Transverse colon (tissue), 4 donors: ENCODE measurements at regions not wholly inside any gene's neighbourhood (a gene's known extent, or its start where the extent isn't known, plus 50 kb on each side); places are given as distances from the start of the nearest gene placed in this dataset.

Source experiments
- DNase-seq: peaks from one replicate; pipeline ENCODE4 v3.0.0-alpha.2; 2019
- H3K27ac ChIP-seq, 4 donors: fragments of 200-600 bp; sonication (generic); 2 replicates each; pipeline ENCODE4 v1.5.1; 2016 to 2018; ENCODE audit warnings: inconsistent platforms in 4 of 4
- H3K27me3 ChIP-seq: fragments of 200-600 bp; sonication (generic); 2 replicates; pipeline ENCODE4 v1.5.1; 2017; ENCODE audit warnings: inconsistent platforms
- H3K36me3 ChIP-seq, 4 donors: fragments of 200-600 bp; sonication (generic); 2 replicates each; pipeline ENCODE4 v1.5.1; 2017 to 2019; ENCODE audit warnings: inconsistent platforms in 4 of 4
- H3K4me1 ChIP-seq, 4 donors: fragments of 200-600 bp; sonication (generic); 2 replicates each; pipeline ENCODE4 v1.5.1; 2017 to 2020; ENCODE audit warnings: inconsistent platforms in 4 of 4
- H3K4me3 ChIP-seq, 4 donors: fragments of 200-600 bp; sonication (generic); 1 replicate in 1 of 4; 2 replicates in 3 of 4; pipeline versions ENCODE4 v1.5.1 to v1.6.1; 2017 to 2019; ENCODE audit warnings: inconsistent platforms in 4 of 4
- H3K9me3 ChIP-seq, 2 donors: fragments of 200-600 bp; sonication (generic); 2 replicates each; pipeline ENCODE4 v1.5.1; 2017 to 2019; ENCODE audit warnings: inconsistent platforms in 2 of 2
- EP300 ChIP-seq: sonication (generic); formaldehyde crosslinking; IDR thresholded peaks from one replicate; pipeline ENCODE4 v1.6.1; 2017; ENCODE audit warnings: antibody characterized with exemption, low read depth
- POLR2A ChIP-seq: fragments of 450-650 bp; IDR thresholded peaks from one replicate; pipeline ENCODE4 v1.6.1; 2016; ENCODE audit warnings: antibody characterized with exemption, mild to moderate bottlenecking, moderate library complexity
- POLR2AphosphoS5 ChIP-seq, 3 donors: sonication (generic); formaldehyde crosslinking; IDR thresholded peaks; one replicate each; pipeline ENCODE4 v1.6.1; 2016; ENCODE audit warnings: antibody characterized with exemption in 3 of 3
- WGBS, 2 donors: methylation state at CpG; one replicate each; pipeline ENCODE4 v1.1.5; 2018; ENCODE audit warnings: low coverage in 1 of 2; 5-methylcytosine and 5-hydroxymethylcytosine counted together
- in situ Hi-C, 4 donors: fragments of 200-750 bp; cut with MboI; loops; one replicate each; pipeline versions ENCODE4 v1.15.0 to v1.15.1; 2017; ENCODE audit warnings: low sequenced_read_pairs in 3 of 4, low pct_ligation_motif_present in 1 of 4, low pct_unique_long_range_greater_than_20kb in 1 of 4
- intact Hi-C: fragments of 100-400 bp; cut with DNase I; formaldehyde crosslinking; loops from one replicate; pipeline ENCODE4 v1.15.1; 2023; ENCODE audit warnings: low total_unique reads
- TF ChIP-seq, protein P1 (sequence below), 5 experiments: fragments of 200-600 bp in 3 of 5; fragments of 450-650 bp in 2 of 5; sonication (generic) in 3 of 5; IDR thresholded peaks; 1 replicate in 2 of 5; 2 replicates in 3 of 5; pipeline ENCODE4 v1.5.1; 2016 to 2017; ENCODE audit warnings: antibody characterized with exemption in 5 of 5, inconsistent platforms in 3 of 5, mild to moderate bottlenecking in 2 of 5, moderate library complexity in 1 of 5

DNA sequence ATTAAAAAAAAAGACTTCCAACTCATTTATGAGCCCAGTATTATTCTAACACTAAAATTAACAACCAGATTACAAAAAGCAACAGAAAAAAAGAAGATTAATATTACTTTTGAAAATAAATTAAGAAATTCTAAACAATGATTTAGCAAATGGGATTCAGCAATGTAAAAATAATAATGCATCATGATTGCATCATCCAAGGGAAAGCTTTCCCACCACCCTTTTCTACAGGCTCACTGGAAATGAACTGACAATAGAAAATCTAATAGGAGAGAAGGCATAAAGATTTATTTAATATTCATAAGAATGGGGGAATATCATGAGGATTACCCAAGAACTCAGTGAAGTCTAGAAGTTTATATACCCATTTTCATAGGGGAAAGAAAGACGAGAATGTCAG, 1671.9 kb downstream of the NCAM2 start:
- in situ Hi-C loops (no loop called here), intact Hi-C loops (no loop called here)
- Histone ChIP-seq H3K27ac (no peak overlapping the region), H3K9me3 (no peaks in the 10 kb centered on the region), H3K36me3 (no peaks in the 10 kb centered on the region), H3K4me3 (no peak overlapping the region), H3K4me1 (no peaks in the 10 kb centered on the region), H3K27me3 (no peaks in the 10 kb centered on the region)
- DNase-seq = no peak
- WGBS, 2 donors = 76 to 83% methylated on average over 1 of the region's 1 CpG
- TF ChIP-seq POLR2AphosphoS5 (IDR thresholded peaks at IDR 0.05) (no peak), POLR2A (no peak), EP300 (no peak)
- TF ChIP-seq, protein P1, sequence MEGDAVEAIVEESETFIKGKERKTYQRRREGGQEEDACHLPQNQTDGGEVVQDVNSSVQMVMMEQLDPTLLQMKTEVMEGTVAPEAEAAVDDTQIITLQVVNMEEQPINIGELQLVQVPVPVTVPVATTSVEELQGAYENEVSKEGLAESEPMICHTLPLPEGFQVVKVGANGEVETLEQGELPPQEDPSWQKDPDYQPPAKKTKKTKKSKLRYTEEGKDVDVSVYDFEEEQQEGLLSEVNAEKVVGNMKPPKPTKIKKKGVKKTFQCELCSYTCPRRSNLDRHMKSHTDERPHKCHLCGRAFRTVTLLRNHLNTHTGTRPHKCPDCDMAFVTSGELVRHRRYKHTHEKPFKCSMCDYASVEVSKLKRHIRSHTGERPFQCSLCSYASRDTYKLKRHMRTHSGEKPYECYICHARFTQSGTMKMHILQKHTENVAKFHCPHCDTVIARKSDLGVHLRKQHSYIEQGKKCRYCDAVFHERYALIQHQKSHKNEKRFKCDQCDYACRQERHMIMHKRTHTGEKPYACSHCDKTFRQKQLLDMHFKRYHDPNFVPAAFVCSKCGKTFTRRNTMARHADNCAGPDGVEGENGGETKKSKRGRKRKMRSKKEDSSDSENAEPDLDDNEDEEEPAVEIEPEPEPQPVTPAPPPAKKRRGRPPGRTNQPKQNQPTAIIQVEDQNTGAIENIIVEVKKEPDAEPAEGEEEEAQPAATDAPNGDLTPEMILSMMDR (IDR thresholded peaks at IDR 0.05) = no peak

DNA sequence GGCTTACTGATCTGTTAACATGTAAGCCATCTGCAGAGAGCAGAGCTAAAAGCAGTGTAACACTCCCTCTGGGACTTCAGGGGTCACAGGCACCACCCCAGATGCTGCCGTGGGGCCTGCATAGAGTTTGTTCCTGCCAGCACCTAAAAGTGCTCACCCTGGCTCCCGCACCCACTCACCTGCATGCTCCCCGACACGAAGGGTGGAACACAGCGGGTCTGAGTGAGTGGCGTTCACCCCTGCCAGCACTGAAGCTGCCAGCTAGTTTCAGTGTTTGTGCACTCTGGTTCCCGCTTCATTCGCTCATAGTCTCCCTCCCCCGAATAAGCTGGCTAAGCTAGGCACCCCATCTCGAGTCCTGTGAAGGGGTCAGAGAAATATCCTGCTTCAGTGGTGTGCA, 1681.0 kb downstream of the NCAM2 start:
- no peaks in the 10 kb centered on the region for H3K36me3 ChIP-seq
- DNase-seq = no peak
- TF ChIP-seq POLR2A (no peak), POLR2AphosphoS5 (IDR thresholded peaks at IDR 0.05) (no peak), EP300 (no peak)
- TF ChIP-seq, protein P1 (IDR thresholded peaks at IDR 0.05) = no peak
- H3K4me3 ChIP-seq = no peak overlapping the region
- intact Hi-C loops (no loop called here), in situ Hi-C loops (no loop called here)
- no peaks in the 10 kb centered on the region for H3K9me3 ChIP-seq
- H3K27me3 ChIP-seq = no peaks in the 10 kb centered on the region
- no peak overlapping the region for H3K27ac ChIP-seq
- 73 to 78% methylated on average over 5 to 10 of the region's 10 CpGs for WGBS, 2 donors
- no peaks in the 10 kb centered on the region for H3K4me1 ChIP-seq

DNA sequence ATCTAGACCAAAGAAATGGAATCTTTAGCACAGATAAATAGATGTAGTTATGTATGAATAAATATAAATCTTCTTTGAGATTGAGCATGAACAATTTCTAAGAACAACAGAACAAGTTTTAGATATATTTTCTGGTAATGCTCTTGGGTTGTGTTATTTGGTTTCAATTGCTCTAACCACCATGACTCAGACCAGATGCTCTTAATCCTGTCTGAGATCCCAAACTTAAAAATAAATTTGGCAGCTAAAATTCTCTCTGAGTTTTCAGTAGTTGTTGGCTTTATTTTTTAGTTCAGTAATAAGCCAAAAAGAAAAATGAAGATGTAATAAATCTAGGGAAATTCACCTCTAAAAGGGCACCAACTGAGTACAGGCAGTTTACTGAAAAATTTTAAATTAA, 1693.4 kb downstream of the NCAM2 start:
- Histone ChIP-seq H3K36me3 (no peaks in the 10 kb centered on the region), H3K4me3 (no peak overlapping the region), H3K9me3 (peaks cover 0 to 3% of the 10 kb centered on the region in 2 donors), H3K27ac (no peak overlapping the region), H3K27me3 (no peaks in the 10 kb centered on the region), H3K4me1 (no peaks in the 10 kb centered on the region)
- in situ Hi-C loops (no loop called here), intact Hi-C loops (no loop called here)
- no peak for DNase-seq
- no peak for TF ChIP-seq POLR2A

DNA sequence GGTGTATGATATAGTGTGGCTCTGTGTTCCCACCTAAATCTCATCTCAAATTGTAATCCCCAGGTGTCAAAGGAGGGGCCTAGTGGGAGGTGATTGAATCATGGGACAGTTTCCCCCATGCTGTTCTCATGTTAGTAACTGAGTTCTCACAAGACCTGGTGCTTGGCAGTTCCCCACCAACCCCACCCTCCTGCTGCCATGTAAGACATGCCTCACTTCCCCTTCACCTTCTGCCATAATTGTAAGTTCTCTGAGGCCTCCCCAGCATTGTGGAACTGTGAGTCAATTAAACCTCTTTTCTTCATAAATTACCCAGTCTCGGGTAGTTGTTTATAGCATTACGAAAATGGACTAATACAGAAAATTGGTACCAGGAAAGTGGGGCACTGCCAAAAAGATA, 1705.3 kb downstream of the NCAM2 start:
- intact Hi-C loops (no loop called here), in situ Hi-C loops (loop anchor here in 1 of 4 donors (10.0 kb wide), 1 partner anchor 59 kb away; no protein-coding TSS in a partner anchor)
- WGBS, 2 donors = 73 to 88% methylated on average over 2 of the region's 2 CpGs
- no peak overlapping the region for H3K4me3 ChIP-seq
- DNase-seq = no peak
- no peaks in the 10 kb centered on the region for H3K4me1 ChIP-seq
- H3K9me3 ChIP-seq = peaks cover 0 to 2% of the 10 kb centered on the region in 2 donors
- no peak overlapping the region for H3K27ac ChIP-seq
- no peaks in the 10 kb centered on the region for H3K36me3 ChIP-seq
- TF ChIP-seq POLR2A (no peak), EP300 (no peak), POLR2AphosphoS5 (IDR thresholded peaks at IDR 0.05) (no peak)
- TF ChIP-seq, protein P1 (IDR thresholded peaks at IDR 0.05) = no peak
- H3K27me3 ChIP-seq = no peaks in the 10 kb centered on the region

DNA sequence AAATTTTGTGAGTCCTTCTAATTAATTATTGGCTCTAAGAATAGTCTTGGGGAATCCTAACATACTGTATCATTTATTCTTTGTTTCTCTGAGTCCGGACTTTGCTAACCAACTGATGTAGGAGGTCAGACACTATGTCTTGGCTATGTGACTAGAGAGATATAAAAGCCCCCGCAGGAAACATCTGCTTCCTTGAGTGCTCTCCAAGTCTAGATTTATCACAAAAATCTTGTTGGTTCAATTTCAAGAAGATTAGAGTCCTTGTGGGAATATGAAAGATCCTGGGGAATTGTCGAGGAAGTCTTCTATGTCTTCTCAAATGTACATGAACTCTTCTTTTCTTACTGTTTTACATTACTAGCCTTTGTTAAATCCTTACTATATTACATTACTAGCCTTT, 1712.5 kb downstream of the NCAM2 start:
- intact Hi-C loops (no loop called here), in situ Hi-C loops (no loop called here)
- Histone ChIP-seq H3K4me3 (no peak overlapping the region), H3K36me3 (no peaks in the 10 kb centered on the region), H3K27ac (no peak overlapping the region), H3K27me3 (no peaks in the 10 kb centered on the region), H3K9me3 (no peaks in the 10 kb centered on the region), H3K4me1 (no peaks in the 10 kb centered on the region)
- no peak for DNase-seq
- TF ChIP-seq POLR2A = no peak
- TF ChIP-seq POLR2AphosphoS5 (IDR thresholded peaks at IDR 0.05) = no peak
- no peak for TF ChIP-seq EP300
- TF ChIP-seq, protein P1 (IDR thresholded peaks at IDR 0.05) = no peak
- 38 to 48% methylated on average over 1 to 3 of the region's 3 CpGs for WGBS, 2 donors
